T-helper 22 cell (primary cell): ENCODE measurements at regions not wholly inside any gene's neighbourhood (a gene's known extent, or its start where the extent isn't known, plus 50 kb on each side); places are given as distances from the start of the nearest gene placed in this dataset.

ENCODE experiments used
- DNase-seq: peaks from one replicate; pipeline ENCODE4 v3.0.0-alpha.2; 2020; ENCODE audit warnings: low read depth

- DNase-seq: no peak
Measured at GRCh38 chr11:112751772-112752171, 209.4 kb upstream of the NCAM1 start.

- no peak for DNase-seq
Measured at GRCh38 chr11:112752563-112752962, 208.7 kb upstream of the NCAM1 start.

GRCh38 chr11:112753706-112754105, 207.5 kb upstream of the NCAM1 start:
- no peak for DNase-seq

DNA sequence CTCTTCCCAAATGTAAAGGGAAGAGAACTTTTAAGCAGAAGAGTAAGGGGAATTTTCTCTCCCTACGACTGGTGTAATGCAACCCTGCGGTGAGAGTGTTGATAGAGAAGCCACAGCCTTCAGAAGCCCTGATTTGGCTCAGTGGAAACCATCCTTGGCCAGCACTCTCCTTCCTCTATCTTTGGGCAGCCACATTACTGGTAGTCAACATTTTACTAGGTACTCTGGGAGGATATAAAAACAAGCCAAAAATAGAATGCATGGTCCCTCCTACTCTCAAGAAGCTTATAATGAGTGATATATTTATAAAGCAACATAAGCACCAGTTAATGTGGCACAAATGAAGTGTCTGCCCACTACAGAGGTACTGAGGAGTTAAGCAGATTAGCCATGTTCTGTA, 201.8 kb upstream of the NCAM1 start:
- DNase-seq: no peak

- DNase-seq: no peak
Measured at GRCh38 chr11:112760396-112761059, 200.7 kb upstream of the NCAM1 start.

DNA sequence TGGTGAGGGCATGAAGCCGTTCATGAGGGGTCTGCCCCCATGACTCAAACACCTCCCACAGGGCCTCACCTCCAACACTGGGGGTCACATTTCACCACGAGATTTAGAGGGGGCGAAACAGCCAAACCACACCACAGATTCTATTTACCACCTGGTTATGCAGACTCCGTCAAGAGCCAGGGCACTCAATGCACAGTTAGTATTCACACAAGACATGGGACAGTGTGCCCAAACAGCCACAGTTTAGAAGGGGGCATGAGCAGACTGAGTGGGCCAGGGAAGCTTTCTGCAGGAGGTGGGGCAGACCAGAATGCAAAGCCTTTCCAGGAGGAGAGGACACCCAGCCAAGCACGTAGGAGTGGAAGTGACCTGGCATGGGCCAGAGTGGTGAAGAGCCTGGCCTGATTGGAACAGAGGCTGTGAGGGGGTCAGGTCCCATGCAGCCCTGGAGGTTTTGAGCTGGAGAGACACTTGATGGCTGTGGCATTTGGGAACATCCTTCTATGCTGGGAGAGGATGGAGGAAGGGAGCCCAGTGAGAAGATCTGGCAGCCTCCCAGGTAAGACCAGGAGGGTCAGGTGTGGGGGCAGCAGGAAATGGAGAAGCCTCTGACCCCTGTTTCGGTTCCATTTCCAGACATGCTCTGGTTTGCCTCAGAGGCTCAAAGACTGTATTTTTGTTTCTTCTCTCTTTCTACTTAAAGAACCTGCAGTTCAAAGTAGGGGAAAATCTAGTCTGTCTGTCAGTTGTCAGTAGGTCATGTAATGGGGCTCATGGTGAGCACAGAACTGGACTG, 199.1 kb upstream of the NCAM1 start:
- no peak for DNase-seq

GRCh38 chr11:112762707-112763090, 198.5 kb upstream of the NCAM1 start:
- DNase-seq: no peak

DNA sequence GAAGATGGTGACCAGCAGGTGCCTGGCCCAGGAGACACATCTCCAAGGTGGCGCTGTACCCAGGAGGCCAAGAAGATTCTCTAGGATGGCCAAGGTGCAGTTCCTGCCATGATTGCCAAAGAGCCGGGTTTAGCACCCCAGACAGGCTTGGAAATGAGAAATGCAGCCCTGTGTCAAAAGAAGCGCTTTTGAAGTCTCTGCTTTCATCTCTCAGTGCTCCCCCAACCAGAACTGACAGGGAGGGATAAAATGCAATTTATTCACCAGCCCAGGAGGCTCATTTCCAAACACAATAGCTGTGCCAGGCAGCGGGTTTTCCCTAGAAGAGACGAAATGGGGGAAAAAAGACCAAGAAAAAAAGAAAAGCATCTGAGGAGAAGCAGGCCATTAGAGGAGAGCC, 195.9 kb upstream of the NCAM1 start:
- DNase-seq: no peak

DNA sequence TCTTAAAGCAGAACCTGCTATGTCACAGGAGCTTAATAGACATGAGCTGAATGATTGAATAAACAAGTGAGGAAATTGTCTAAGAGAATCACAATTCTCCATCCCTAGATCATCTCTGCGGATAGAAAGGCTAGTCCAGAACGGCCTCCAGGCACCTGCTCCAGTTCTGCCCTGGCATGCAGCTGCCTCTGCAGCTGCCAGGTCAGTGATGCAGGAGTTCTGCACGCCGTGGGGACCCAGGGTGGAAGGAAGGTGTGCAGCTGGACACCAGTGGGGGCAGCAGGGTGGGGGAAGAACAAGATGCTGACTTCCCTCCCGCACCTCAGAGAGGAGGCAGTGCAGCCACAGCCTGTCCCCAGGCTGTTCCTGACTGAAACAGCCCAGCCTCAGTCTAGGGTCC, 192.1 kb upstream of the NCAM1 start:
- DNase-seq: no peak

GRCh38 chr11:112769584-112769983, 191.6 kb upstream of the NCAM1 start:
- DNase-seq: no peak

DNA sequence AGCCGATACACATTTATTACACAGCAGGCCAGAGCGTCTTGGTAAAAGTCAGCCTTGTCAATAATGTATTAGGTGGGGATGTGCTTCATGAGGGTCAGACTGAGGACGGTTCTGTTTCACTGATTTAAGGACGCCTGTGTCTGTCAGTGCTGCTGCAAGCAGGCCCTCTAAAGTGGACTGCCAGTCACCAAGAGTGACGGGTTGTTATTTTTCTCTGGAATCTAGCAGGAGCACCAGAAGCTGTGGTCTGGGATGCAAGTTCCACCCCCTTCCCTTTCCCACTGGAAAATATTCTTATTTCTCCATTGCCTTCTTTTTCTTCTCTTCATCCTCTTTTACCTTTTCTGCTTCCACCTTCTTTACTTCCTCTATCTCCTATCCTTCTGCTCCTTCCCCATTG, 191.2 kb upstream of the NCAM1 start:
- DNase-seq: no peak

DNA sequence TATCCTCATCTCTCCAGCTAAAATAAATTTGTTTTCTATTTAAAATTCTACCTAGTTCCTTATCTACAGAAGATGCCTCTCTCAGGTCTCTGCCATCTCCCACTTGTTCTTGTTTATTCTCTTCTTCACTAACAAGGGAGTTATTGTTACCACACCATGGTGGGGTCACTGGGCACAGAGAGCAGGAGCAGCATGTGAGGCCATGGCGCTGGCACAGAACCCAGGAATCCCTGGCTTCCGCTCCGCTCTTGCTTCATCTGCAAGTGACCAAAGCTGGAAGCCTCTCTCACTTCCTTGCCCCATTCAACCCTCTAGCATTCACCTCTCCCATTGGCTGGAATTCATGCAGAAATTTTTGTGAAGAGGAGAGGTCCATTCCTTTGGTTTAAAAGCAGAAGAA, 190.7 kb upstream of the NCAM1 start:
- DNase-seq: no peak

DNA sequence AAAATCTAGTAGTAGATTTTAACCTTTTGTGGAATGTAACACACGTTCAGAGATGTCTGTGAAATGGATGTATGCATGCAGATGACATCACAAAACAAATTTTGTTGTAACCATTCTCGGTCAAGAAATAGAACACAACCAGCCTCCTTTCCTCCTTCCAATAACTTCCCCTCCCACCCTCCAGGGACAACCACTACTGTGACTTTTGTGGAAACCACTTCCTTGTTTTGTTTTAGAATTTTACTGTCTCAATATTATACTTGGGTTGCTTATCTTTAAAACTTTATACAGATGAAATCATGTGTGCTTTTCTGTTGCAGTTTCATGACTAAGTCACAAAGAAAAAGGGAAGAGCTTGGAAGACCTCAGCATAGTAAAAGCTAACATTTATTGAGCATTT, 189.4 kb upstream of the NCAM1 start:
- DNase-seq: no peak

GRCh38 chr11:112773264-112773663, 188.0 kb upstream of the NCAM1 start:
- no peak for DNase-seq

DNA sequence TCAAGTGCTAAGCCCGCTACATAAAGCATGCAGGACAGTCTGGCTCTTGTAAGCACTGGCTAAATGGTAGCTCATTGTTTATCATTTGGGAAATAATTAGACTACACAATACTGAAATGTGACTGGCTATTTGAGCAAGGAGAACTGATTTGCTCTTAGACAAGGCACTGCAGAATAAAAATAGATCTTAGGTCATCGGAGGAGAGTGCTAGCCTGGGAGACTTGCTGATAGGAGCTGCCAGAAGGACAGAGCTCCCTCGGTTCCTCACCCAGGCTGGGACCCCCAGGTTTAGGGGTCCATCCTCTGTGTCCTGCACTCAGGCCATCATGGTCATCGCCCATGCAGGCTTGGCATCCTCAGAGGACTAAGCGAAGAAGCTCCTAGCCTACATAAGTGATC, 184.4 kb upstream of the NCAM1 start:
- DNase-seq: no peak

- DNase-seq: no peak
Measured at GRCh38 chr11:112777283-112777751, 183.9 kb upstream of the NCAM1 start.

DNA sequence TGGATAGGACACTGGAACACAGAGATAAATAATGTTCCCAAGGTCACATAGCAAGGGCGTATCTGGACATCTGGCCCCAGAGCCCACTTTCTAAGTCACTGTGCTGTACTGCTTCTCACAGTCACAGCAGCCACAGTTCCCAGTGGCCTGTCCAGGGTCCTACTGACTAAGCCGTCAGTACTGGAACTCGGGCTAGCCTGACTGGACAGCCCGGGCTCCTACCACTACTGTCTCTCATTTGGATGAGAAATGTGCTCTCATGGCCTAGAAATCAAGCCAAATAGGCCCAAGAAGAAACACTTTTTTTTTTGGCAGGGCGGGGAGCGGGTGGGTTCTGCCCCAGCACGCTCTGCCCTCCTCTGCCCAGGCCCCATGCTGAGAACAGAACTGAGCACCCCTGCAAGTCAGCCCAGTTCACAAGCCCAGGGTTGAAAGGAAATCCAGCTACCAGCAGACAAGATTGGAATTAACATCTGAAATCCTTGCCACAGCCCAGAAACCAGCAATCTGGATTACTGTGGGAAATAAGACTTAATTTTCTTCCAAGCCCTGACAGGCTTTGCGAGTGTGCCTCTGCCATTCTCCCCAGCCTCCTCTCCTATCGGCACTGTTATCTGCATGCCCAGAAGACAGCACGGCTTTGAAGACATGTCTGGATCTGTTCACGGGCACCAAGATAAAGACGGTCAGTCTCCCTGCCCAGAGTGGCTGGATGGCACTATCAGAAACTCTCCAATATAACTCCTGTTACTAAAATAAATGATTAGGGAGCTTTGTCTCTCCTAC, 182.9 kb upstream of the NCAM1 start:
- DNase-seq: no peak

DNA sequence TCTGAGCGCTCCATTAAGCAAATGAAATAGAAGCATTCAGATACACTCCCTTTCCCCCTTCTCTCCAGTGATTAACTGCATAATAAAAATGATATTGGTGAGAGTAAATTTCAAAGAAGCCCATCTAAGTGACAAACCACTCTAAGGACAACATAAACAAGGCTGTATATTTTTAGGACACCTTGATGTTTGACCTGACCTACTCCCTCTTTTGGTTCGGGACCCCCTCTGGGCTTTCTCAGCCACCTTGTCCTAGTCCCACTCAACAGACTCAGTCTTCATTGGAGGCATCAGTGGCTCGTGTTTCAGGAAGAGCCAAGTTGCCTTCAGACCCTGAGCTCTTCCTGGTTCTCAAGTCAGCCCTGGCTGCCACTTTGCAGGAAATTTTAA, 182.3 kb upstream of the NCAM1 start:
- no peak for DNase-seq

GRCh38 chr11:112780351-112781087, 180.7 kb upstream of the NCAM1 start:
- DNase-seq: no peak

GRCh38 chr11:112783945-112784322, 177.3 kb upstream of the NCAM1 start:
- no peak for DNase-seq

GRCh38 chr11:112784323-112785073, 176.7 kb upstream of the NCAM1 start:
- no peak for DNase-seq

GRCh38 chr11:112785149-112785548, 176.1 kb upstream of the NCAM1 start:
- no peak for DNase-seq
